Astrocyte (in vitro differentiated cells and primary cell): ENCODE measurements at regions not wholly inside any gene's neighbourhood (a gene's known extent, or its start where the extent isn't known, plus 50 kb on each side); places are given as distances from the start of the nearest gene placed in this dataset.
A peak's percentile ranks its signal among the peaks of the same experiment; 100 is the strongest.

Source experiments
- DNase-seq: peaks from one replicate; pipeline ENCODE4 v3.0.0-alpha.2; 2010; ENCODE audit warnings: low read depth
- FAIRE-seq: peaks from 2 replicates; lab custom pipeline; 2011; peaks lifted over from hg19 to GRCh38; lab: Jason Lieb, UNC
- H2AFZ ChIP-seq: 2 replicates; pipeline ENCODE4 v1.6.0; 2012; ENCODE audit warnings: low read depth, low read length, inconsistent platforms
- H3K27ac ChIP-seq: 2 replicates; pipeline ENCODE4 v1.5.1; 2011; ENCODE audit warnings: low read depth, low read length, inconsistent platforms
- H3K27me3 ChIP-seq: 2 replicates; pipeline ENCODE4 v1.6.0; 2011; ENCODE audit warnings: low read length, inconsistent platforms; ENCODE audit not compliant: insufficient read depth
- H3K36me3 ChIP-seq: 2 replicates; pipeline ENCODE4 v1.5.1; 2011; ENCODE audit warnings: low read length, inconsistent platforms; ENCODE audit not compliant: insufficient read depth
- H3K4me1 ChIP-seq: 2 replicates; pipeline ENCODE4 v1.5.1; 2011; ENCODE audit warnings: low read length, inconsistent platforms; ENCODE audit not compliant: insufficient read depth
- H3K4me2 ChIP-seq: 2 replicates; pipeline ENCODE4 v1.6.0; 2012; ENCODE audit warnings: low read length, inconsistent platforms
- H3K4me3 ChIP-seq: 2 replicates; pipeline ENCODE4 v1.5.1; 2011; ENCODE audit warnings: low read depth, mild to moderate bottlenecking, low read length, inconsistent platforms; ENCODE audit not compliant: insufficient read depth
- H3K79me2 ChIP-seq: 2 replicates; pipeline ENCODE4 v1.6.0; 2012; ENCODE audit warnings: mild to moderate bottlenecking, low read length, inconsistent platforms; ENCODE audit not compliant: insufficient read depth
- H3K9ac ChIP-seq: 2 replicates; pipeline ENCODE4 v1.6.0; 2012; ENCODE audit warnings: mild to moderate bottlenecking, low read length, inconsistent platforms
- H3K9me3 ChIP-seq: 2 replicates; pipeline ENCODE4 v1.5.1; 2012; ENCODE audit warnings: low read depth, mild to moderate bottlenecking, low read length, inconsistent platforms; ENCODE audit not compliant: insufficient read depth
- H4K20me1 ChIP-seq: 2 replicates; pipeline ENCODE4 v1.6.0; 2012; ENCODE audit warnings: low read length, inconsistent platforms; ENCODE audit not compliant: insufficient read depth
- H3K27ac Mint-ChIP-seq: one replicate; pipeline ENCODE4 v1.8.0; 2021; ENCODE audit warnings: mild to moderate bottlenecking, mixed read lengths; ENCODE audit not compliant: unreplicated experiment
- H3K27me3 Mint-ChIP-seq: one replicate; pipeline ENCODE4 v1.8.0; 2021; ENCODE audit warnings: low read depth, mixed read lengths; ENCODE audit not compliant: unreplicated experiment
- H3K36me3 Mint-ChIP-seq: one replicate; pipeline ENCODE4 v1.8.0; 2021; ENCODE audit warnings: low read depth, mixed read lengths; ENCODE audit not compliant: unreplicated experiment
- H3K4me1 Mint-ChIP-seq: one replicate; pipeline ENCODE4 v1.8.0; 2021; ENCODE audit warnings: low read depth, mixed read lengths; ENCODE audit not compliant: unreplicated experiment
- H3K4me3 Mint-ChIP-seq: one replicate; pipeline ENCODE4 v1.8.0; 2021; ENCODE audit warnings: mild to moderate bottlenecking, moderate library complexity, mixed read lengths; ENCODE audit not compliant: unreplicated experiment
- H3K9me3 Mint-ChIP-seq: one replicate; pipeline ENCODE4 v1.8.0; 2021; ENCODE audit warnings: mild to moderate bottlenecking, mixed read lengths; ENCODE audit not compliant: unreplicated experiment
- EZH2 ChIP-seq: IDR thresholded peaks from 2 replicates; pipeline ENCODE4 v1.6.1; 2012; ENCODE audit warnings: mild to moderate bottlenecking, low read length, inconsistent platforms; ENCODE audit not compliant: insufficient read depth
- TF ChIP-seq, protein P1 (sequence below): IDR thresholded peaks from 2 replicates; pipeline ENCODE4 v1.5.1; 2011; ENCODE audit warnings: low read depth, mild to moderate bottlenecking, inconsistent platforms, low read length, moderate library complexity; ENCODE audit not compliant: insufficient read depth

GRCh38 chr18:70456376-70456775 lies 167.5 kb downstream of the SOCS6 start:
- no peaks in the 10 kb centered on the region for H3K9me3 ChIP-seq
- no peak overlapping the region for H3K27ac ChIP-seq
- H3K4me1 Mint-ChIP-seq = no peaks in the 10 kb centered on the region
- H3K9me3 Mint-ChIP-seq = no peaks in the 10 kb centered on the region
- H3K9ac ChIP-seq = no peak overlapping the region
- no peaks in the 10 kb centered on the region for H3K27me3 ChIP-seq
- H3K27ac Mint-ChIP-seq = no peak overlapping the region
- DNase-seq (no peak), FAIRE-seq (no peak)
- TF ChIP-seq EZH2 = no peak
- TF ChIP-seq, protein P1, sequence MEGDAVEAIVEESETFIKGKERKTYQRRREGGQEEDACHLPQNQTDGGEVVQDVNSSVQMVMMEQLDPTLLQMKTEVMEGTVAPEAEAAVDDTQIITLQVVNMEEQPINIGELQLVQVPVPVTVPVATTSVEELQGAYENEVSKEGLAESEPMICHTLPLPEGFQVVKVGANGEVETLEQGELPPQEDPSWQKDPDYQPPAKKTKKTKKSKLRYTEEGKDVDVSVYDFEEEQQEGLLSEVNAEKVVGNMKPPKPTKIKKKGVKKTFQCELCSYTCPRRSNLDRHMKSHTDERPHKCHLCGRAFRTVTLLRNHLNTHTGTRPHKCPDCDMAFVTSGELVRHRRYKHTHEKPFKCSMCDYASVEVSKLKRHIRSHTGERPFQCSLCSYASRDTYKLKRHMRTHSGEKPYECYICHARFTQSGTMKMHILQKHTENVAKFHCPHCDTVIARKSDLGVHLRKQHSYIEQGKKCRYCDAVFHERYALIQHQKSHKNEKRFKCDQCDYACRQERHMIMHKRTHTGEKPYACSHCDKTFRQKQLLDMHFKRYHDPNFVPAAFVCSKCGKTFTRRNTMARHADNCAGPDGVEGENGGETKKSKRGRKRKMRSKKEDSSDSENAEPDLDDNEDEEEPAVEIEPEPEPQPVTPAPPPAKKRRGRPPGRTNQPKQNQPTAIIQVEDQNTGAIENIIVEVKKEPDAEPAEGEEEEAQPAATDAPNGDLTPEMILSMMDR = no peak
- H3K36me3 Mint-ChIP-seq = no peaks in the 10 kb centered on the region
- no peaks in the 10 kb centered on the region for H3K36me3 ChIP-seq
- no peaks in the 10 kb centered on the region for H3K79me2 ChIP-seq
- peaks cover 3% of the 10 kb centered on the region for H3K27me3 Mint-ChIP-seq
- H3K4me2 ChIP-seq = no peak overlapping the region
- no peak overlapping the region for H3K4me3 ChIP-seq
- no peaks in the 10 kb centered on the region for H3K4me1 ChIP-seq
- no peak overlapping the region for H3K4me3 Mint-ChIP-seq
- H2AFZ ChIP-seq = no peak overlapping the region
- H4K20me1 ChIP-seq = no peaks in the 10 kb centered on the region

GRCh38 chr18:70455731-70456130 lies 166.9 kb downstream of the SOCS6 start:
- no peak overlapping the region for H3K27ac Mint-ChIP-seq

GRCh38 chr18:70454704-70455322 lies 166.0 kb downstream of the SOCS6 start:
- TF ChIP-seq, protein P1 = peak; percentile 87
- TF ChIP-seq EZH2 = no peak
- no peaks in the 10 kb centered on the region for H3K9me3 Mint-ChIP-seq
- Histone ChIP-seq H3K4me3 (no peak overlapping the region), H3K9me3 (no peaks in the 10 kb centered on the region), H3K27ac (no peak overlapping the region), H3K9ac (no peak overlapping the region), H3K4me2 (no peak overlapping the region), H3K4me1 (no peaks in the 10 kb centered on the region), H3K27me3 (no peaks in the 10 kb centered on the region), H4K20me1 (no peaks in the 10 kb centered on the region), H3K79me2 (no peaks in the 10 kb centered on the region), H2AFZ (no peak overlapping the region), H3K36me3 (no peaks in the 10 kb centered on the region)
- H3K36me3 Mint-ChIP-seq = no peaks in the 10 kb centered on the region
- DNase-seq = peak; percentile 39
- peak; percentile 76 for FAIRE-seq
- H3K4me1 Mint-ChIP-seq = no peaks in the 10 kb centered on the region
- peaks cover 3% of the 10 kb centered on the region for H3K27me3 Mint-ChIP-seq
- no peak overlapping the region for H3K4me3 Mint-ChIP-seq
- no peak overlapping the region for H3K27ac Mint-ChIP-seq

More at GRCh38 chr18:70455731-70456130, 166.9 kb downstream of the SOCS6 start:
- Mint-ChIP-seq H3K36me3 (no peaks in the 10 kb centered on the region), H3K27me3 (peaks cover 3% of the 10 kb centered on the region), H3K4me3 (no peak overlapping the region), H3K9me3 (no peaks in the 10 kb centered on the region), H3K4me1 (no peaks in the 10 kb centered on the region)
- Histone ChIP-seq H3K27me3 (no peaks in the 10 kb centered on the region), H3K4me3 (no peak overlapping the region), H2AFZ (no peak overlapping the region), H4K20me1 (no peaks in the 10 kb centered on the region), H3K79me2 (no peaks in the 10 kb centered on the region), H3K9ac (no peak overlapping the region), H3K9me3 (no peaks in the 10 kb centered on the region), H3K36me3 (no peaks in the 10 kb centered on the region), H3K4me1 (no peaks in the 10 kb centered on the region), H3K27ac (no peak overlapping the region), H3K4me2 (no peak overlapping the region)
- FAIRE-seq (no peak), DNase-seq (no peak)
- no peak for TF ChIP-seq EZH2
- TF ChIP-seq, protein P1 = no peak
